ENCODE measurements at regions not wholly inside any gene's neighbourhood (a gene's known extent, or its start where the extent isn't known, plus 50 kb on each side); places are given as distances from the start of the nearest gene placed in this dataset.

- TF ChIP-seq FOXK2 (IDR thresholded peaks at IDR 0.05) = no peak
- TF ChIP-seq BHLHE40 (IDR thresholded peaks at IDR 0.05; ENCODE audit: borderline replicate concordance) = no peak
- no peak for TF ChIP-seq ZNF384 (IDR thresholded peaks at IDR 0.05)
- TF ChIP-seq SP1 (IDR thresholded peaks at IDR 0.05) = no peak
- DNase-seq (ENCODE audit: extremely low spot score) = no peak
- POLR2A ChIA-PET = no interaction called here
- CTCF ChIA-PET = no interaction called here
Observed at GRCh38 chr10:130954326-130954905, 357.1 kb downstream of the TCERG1L start.

GRCh38 chr10:130956251-130956650 is 355.3 kb downstream of the TCERG1L start:
- DNase-seq (ENCODE audit: extremely low spot score) = no peak
- POLR2A ChIA-PET = no interaction called here
- CTCF ChIA-PET = no interaction called here
- no peak for TF ChIP-seq FOXA1 (IDR thresholded peaks at IDR 0.05)
- no peak for TF ChIP-seq PKNOX1 (IDR thresholded peaks at IDR 0.05)
- no peak for TF ChIP-seq HDGF (IDR thresholded peaks at IDR 0.05; ENCODE audit: borderline replicate concordance)
- no peak for TF ChIP-seq ARNT (IDR thresholded peaks at IDR 0.05)

GRCh38 chr10:130957423-130957822 is 354.1 kb downstream of the TCERG1L start:
- POLR2A ChIA-PET = no interaction called here
- TF ChIP-seq ARNT (IDR thresholded peaks at IDR 0.05) (no peak), LEF1 (IDR thresholded peaks at IDR 0.05; ENCODE audit: borderline replicate concordance) (no peak), L3MBTL2 (conservative IDR thresholded peaks at IDR 0.05) (no peak), HDGF (IDR thresholded peaks at IDR 0.05; ENCODE audit: borderline replicate concordance) (no peak), CTBP1 (IDR thresholded peaks at IDR 0.05; ENCODE audit: borderline replicate concordance) (no peak), SUZ12 (IDR thresholded peaks at IDR 0.05) (no peak), ELF4 (IDR thresholded peaks at IDR 0.05) (no peak), PKNOX1 (IDR thresholded peaks at IDR 0.05) (no peak), SP1 (IDR thresholded peaks at IDR 0.05) (no peak), FOXA1 (IDR thresholded peaks at IDR 0.05) (no peak), NFRKB (IDR thresholded peaks at IDR 0.05) (no peak), ZNF384 (IDR thresholded peaks at IDR 0.05) (no peak), TARDBP (IDR thresholded peaks at IDR 0.05) (no peak), BHLHE40 (IDR thresholded peaks at IDR 0.05; ENCODE audit: borderline replicate concordance) (no peak)
- CTCF ChIA-PET = no interaction called here
- no peak for DNase-seq (ENCODE audit: extremely low spot score)

- ChIA-PET CTCF (no interaction called here), POLR2A (no interaction called here)
- TF ChIP-seq CTBP1 (IDR thresholded peaks at IDR 0.05; ENCODE audit: borderline replicate concordance) = no peak
- no peak for TF ChIP-seq L3MBTL2 (conservative IDR thresholded peaks at IDR 0.05)
- no peak for TF ChIP-seq FOXA1 (IDR thresholded peaks at IDR 0.05)
- TF ChIP-seq HDGF (IDR thresholded peaks at IDR 0.05; ENCODE audit: borderline replicate concordance) = no peak
- no peak for TF ChIP-seq NFRKB (IDR thresholded peaks at IDR 0.05)
- no peak for TF ChIP-seq ELF4 (IDR thresholded peaks at IDR 0.05)
- TF ChIP-seq SUZ12 (IDR thresholded peaks at IDR 0.05) = no peak
- DNase-seq (ENCODE audit: extremely low spot score) = no peak
Observed at GRCh38 chr10:130958003-130958402, 353.5 kb downstream of the TCERG1L start.

GRCh38 chr10:130958981-130959751 is 352.4 kb downstream of the TCERG1L start:
- DNase-seq (ENCODE audit: extremely low spot score) = no peak
- ChIA-PET POLR2A (interaction anchor here (0.7 kb wide), 1 partner anchor 392 kb away, joined by 3 read pairs; no protein-coding TSS in a partner anchor), CTCF (no interaction called here)
- TF ChIP-seq ARNT (IDR thresholded peaks at IDR 0.05) (no peak), HDGF (IDR thresholded peaks at IDR 0.05; ENCODE audit: borderline replicate concordance) (no peak), L3MBTL2 (conservative IDR thresholded peaks at IDR 0.05) (no peak), SP1 (IDR thresholded peaks at IDR 0.05) (no peak), SUZ12 (IDR thresholded peaks at IDR 0.05) (no peak), NFRKB (IDR thresholded peaks at IDR 0.05) (no peak), ELF4 (IDR thresholded peaks at IDR 0.05) (no peak), BHLHE40 (IDR thresholded peaks at IDR 0.05; ENCODE audit: borderline replicate concordance) (no peak), CTBP1 (IDR thresholded peaks at IDR 0.05; ENCODE audit: borderline replicate concordance) (no peak), TARDBP (IDR thresholded peaks at IDR 0.05) (no peak), FOXM1 (IDR thresholded peaks at IDR 0.05; ENCODE audit: borderline replicate concordance) (no peak), LEF1 (IDR thresholded peaks at IDR 0.05; ENCODE audit: borderline replicate concordance) (no peak), FOXA1 (IDR thresholded peaks at IDR 0.05) (no peak), ZNF384 (IDR thresholded peaks at IDR 0.05) (no peak), PKNOX1 (IDR thresholded peaks at IDR 0.05) (no peak), FOXK2 (IDR thresholded peaks at IDR 0.05) (no peak)

- TF ChIP-seq NFRKB (IDR thresholded peaks at IDR 0.05) (no peak), FOXK2 (IDR thresholded peaks at IDR 0.05) (no peak), BHLHE40 (IDR thresholded peaks at IDR 0.05; ENCODE audit: borderline replicate concordance) (no peak), SUZ12 (IDR thresholded peaks at IDR 0.05) (no peak), FOXM1 (IDR thresholded peaks at IDR 0.05; ENCODE audit: borderline replicate concordance) (no peak), PKNOX1 (IDR thresholded peaks at IDR 0.05) (no peak)
- CTCF ChIA-PET = no interaction called here
Observed at GRCh38 chr10:130959752-130960195, 351.7 kb downstream of the TCERG1L start.

More at GRCh38 chr10:130959752-130960195, 351.7 kb downstream of the TCERG1L start:
- DNase-seq (ENCODE audit: extremely low spot score) = no peak
- POLR2A ChIA-PET = no interaction called here

Data from HEK293T (cell line).